ENCODE measurements at regions not wholly inside any gene's neighbourhood (a gene's known extent, or its start where the extent isn't known, plus 50 kb on each side); places are given as distances from the start of the nearest gene placed in this dataset.

- no peak overlapping the region for H3K14ac ChIP-seq (replicated peaks; ENCODE audit: low read depth, low read length)
- DNase-seq (no peak), ATAC-seq (ENCODE audit: low read depth) (no peak)
- intact Hi-C loops (cut with micrococcal nuclease), result no loop called here
- CTCF ChIA-PET, result no interaction called here
- H3K4me2 ChIP-seq (ENCODE audit: low read depth, low read length), result no peak overlapping the region
- no peaks in the 10 kb centered on the region; the same call in 1 of the 2 replicates for H3K27me3 ChIP-seq (ENCODE audit: control insufficient read depth, insufficient read depth, low read length)
- H2BK15ac ChIP-seq (ENCODE audit: low read depth, low read length), result no peak overlapping the region
- H3K18ac ChIP-seq (ENCODE audit: low read depth, low read length), result no peak overlapping the region
- H3K9me3 ChIP-seq (ENCODE audit: control insufficient read depth, insufficient read depth, low read length), result no peaks in the 10 kb centered on the region
- H3K23ac ChIP-seq (ENCODE audit: low read depth, low read length), result no peak overlapping the region
- H2AFZ ChIP-seq (replicated peaks; ENCODE audit: low read length, poor library complexity), result no peak overlapping the region
- dilution Hi-C loops (cut with HindIII; ENCODE audit: low sequenced_read_pairs, unreplicated experiment), result no loop called here
- BruUV-seq (replicated peaks), result no TSS peak
- no peaks in the 10 kb centered on the region for H4K20me1 ChIP-seq (ENCODE audit: insufficient read depth, low read length)
- no peak overlapping the region for H3K56ac ChIP-seq (ENCODE audit: extremely low read depth, insufficient read depth, low read length)
- H2BK20ac ChIP-seq (ENCODE audit: low read depth, low read length), result no peak overlapping the region
- no peak overlapping the region for H2AK5ac ChIP-seq (ENCODE audit: low read depth, low read length)
- H3K4ac ChIP-seq (ENCODE audit: low read depth, low read length), result no peak overlapping the region
- no peak overlapping the region for H2BK5ac ChIP-seq (ENCODE audit: low read depth, low read length, poor library complexity, severe bottlenecking)
- POLR2A ChIA-PET (ENCODE audit: unreplicated experiment), result no interaction called here
- H3K4me1 ChIP-seq (ENCODE audit: control insufficient read depth, insufficient read depth, low read length), result no peaks in the 10 kb centered on the region; the same call in 1 of the 2 replicates
- no peak overlapping the region for H3K27ac ChIP-seq (ENCODE audit: insufficient read depth, low read length)
- no peak overlapping the region for H2AK9ac ChIP-seq (replicated peaks; ENCODE audit: low read depth, low read length, poor library complexity)
- H3K4me3 ChIP-seq (ENCODE audit: insufficient read depth, low read depth, low read length), result no peak overlapping the region
- no peak overlapping the region for H4K8ac ChIP-seq (ENCODE audit: low read depth in 2 of 2, low read length in 2 of 2)
- no peak overlapping the region for H2BK120ac ChIP-seq (ENCODE audit: low read depth, low read length)
- no peaks in the 10 kb centered on the region for H3K9me1 ChIP-seq (ENCODE audit: insufficient read depth, low read length)
- in situ Hi-C loops (cut with MboI; ENCODE audit: low sequenced_read_pairs), result no loop called here
- H3K9ac ChIP-seq (ENCODE audit: low read depth, low read length), result no peak overlapping the region
- no peaks in the 10 kb centered on the region for H3K36me3 ChIP-seq (ENCODE audit: control insufficient read depth, insufficient read depth, low read length)
- no peak overlapping the region for H4K5ac ChIP-seq (ENCODE audit: low read depth, low read length)
- TF ChIP-seq FOS (IDR thresholded peaks at IDR 0.05; ENCODE audit: low read depth, low read length) (no peak), CEBPB (IDR thresholded peaks at IDR 0.05; ENCODE audit: low read depth, low read length) (no peak), MXI1 (IDR thresholded peaks at IDR 0.05; ENCODE audit: borderline replicate concordance, low read depth, low read length) (no peak), RCOR1 (IDR thresholded peaks at IDR 0.05; ENCODE audit: insufficient replicate concordance, low read length) (no peak), POLR2A (IDR thresholded peaks at IDR 0.05; ENCODE audit: low read depth, low read length) (no peak), BHLHE40 (IDR thresholded peaks at IDR 0.05; ENCODE audit: low read depth, low read length) (no peak), ELK1 (IDR thresholded peaks at IDR 0.05; ENCODE audit: borderline replicate concordance, low read depth, low read length) (no peak), MAFK (IDR thresholded peaks at IDR 0.05; ENCODE audit: low read depth, low read length) (no peak), MAZ (IDR thresholded peaks at IDR 0.05; ENCODE audit: borderline replicate concordance, low read depth, low read length) (no peak), RFX5 (IDR thresholded peaks at IDR 0.05; ENCODE audit: low read depth, low read length) (no peak), RAD21 (IDR thresholded peaks at IDR 0.05; ENCODE audit: low read length) (no peak), CTCF (conservative IDR thresholded peaks at IDR 0.05; ENCODE audit: low read depth, low read length) (no peak), NFE2L2 (IDR thresholded peaks at IDR 0.05; ENCODE audit: low read depth, low read length) (no peak), SMC3 (IDR thresholded peaks at IDR 0.05; ENCODE audit: low read depth, low read length) (no peak), USF2 (IDR thresholded peaks at IDR 0.05; ENCODE audit: low read depth, low read length) (no peak), CHD1 (IDR thresholded peaks at IDR 0.05; ENCODE audit: low read depth, low read length) (no peak)
- no peak overlapping the region for H4K91ac ChIP-seq (ENCODE audit: insufficient read depth, low read depth, low read length)
- no peaks in the 10 kb centered on the region for H3K79me1 ChIP-seq (ENCODE audit: low read depth in 1 of 2, low read length in 2 of 2)
Observed at GRCh38 chr1:185388815-185389214, 71.8 kb upstream of the IVNS1ABP start.

Measured in IMR-90 (cell line).